Endodermal cell (in vitro differentiated cells): ENCODE measurements at regions not wholly inside any gene's neighbourhood (a gene's known extent, or its start where the extent isn't known, plus 50 kb on each side); places are given as distances from the start of the nearest gene placed in this dataset.

ENCODE experiments used
- DNase-seq: peaks from one replicate; pipeline ENCODE4 v3.0.0-alpha.2; 2017
- H3K27ac ChIP-seq: 2 replicates; pipeline ENCODE4 v1.5.1; 2013; ENCODE audit warnings: mild to moderate bottlenecking, low read depth, low read length, moderate library complexity
- H3K27me3 ChIP-seq: 2 replicates; pipeline ENCODE4 v1.6.1; 2013; ENCODE audit warnings: mild to moderate bottlenecking, low read length, moderate library complexity; ENCODE audit not compliant: insufficient read depth, control insufficient read depth, poor library complexity, severe bottlenecking
- H3K36me3 ChIP-seq: 2 replicates; pipeline ENCODE4 v1.7.0; 2013; ENCODE audit warnings: mild to moderate bottlenecking, low read length, moderate library complexity; ENCODE audit not compliant: control insufficient read depth, insufficient read depth
- H3K4me1 ChIP-seq: one replicate; pipeline ENCODE4 v1.7.0; 2013; ENCODE audit warnings: low read length; ENCODE audit not compliant: control insufficient read depth, insufficient read depth
- H3K4me3 ChIP-seq: 2 replicates; pipeline ENCODE4 v1.5.1; 2013; ENCODE audit warnings: mild to moderate bottlenecking, low read length, moderate library complexity
- H3K9ac ChIP-seq: 2 replicates; pipeline ENCODE4 v1.6.1; 2013; ENCODE audit warnings: mild to moderate bottlenecking, low read length, moderate library complexity; ENCODE audit not compliant: poor library complexity, severe bottlenecking; ENCODE audit errors: extremely low read depth
- H3K9me3 ChIP-seq: 2 replicates; pipeline ENCODE4 v1.6.1; 2013; ENCODE audit warnings: mild to moderate bottlenecking, low read length, moderate library complexity; ENCODE audit not compliant: control insufficient read depth
- H3K27ac Mint-ChIP-seq: 2 replicates; pipeline ENCODE4 v1.8.0; 2020; ENCODE audit warnings: mixed read lengths
- H3K27me3 Mint-ChIP-seq: 2 replicates; pipeline ENCODE4 v1.8.0; 2021; ENCODE audit warnings: mild to moderate bottlenecking, mixed read lengths; ENCODE audit not compliant: insufficient read depth
- H3K36me3 Mint-ChIP-seq: 2 replicates; pipeline ENCODE4 v1.8.0; 2020; ENCODE audit warnings: low read depth, mixed read lengths
- H3K4me1 Mint-ChIP-seq: 2 replicates; pipeline ENCODE4 v1.8.0; 2020; ENCODE audit warnings: mixed read lengths
- H3K4me3 Mint-ChIP-seq: 2 replicates; pipeline ENCODE4 v1.8.0; 2020; ENCODE audit warnings: mild to moderate bottlenecking, moderate library complexity, mixed read lengths
- H3K9me3 Mint-ChIP-seq: 2 replicates; pipeline ENCODE4 v1.8.0; 2020; ENCODE audit warnings: mild to moderate bottlenecking, mixed read lengths
- WGBS, 2 experiments: methylation state at CpG; one replicate each; pipeline versions ENCODE4 v1.1.5 to v1.1.7; 2013; ENCODE audit warnings: missing lambda C conversion rate in 2 of 2, mixed read lengths in 1 of 2; ENCODE audit not compliant: insufficient coverage in 1 of 2, insufficient read length in 1 of 2; 5-methylcytosine and 5-hydroxymethylcytosine counted together
- TF ChIP-seq, protein P1 (sequence below): fragments of 200-600 bp; sonication (generic); conservative IDR thresholded peaks from 2 replicates; pipeline ENCODE4 v1.5.0; 2021; ENCODE audit warnings: antibody characterized with exemption, mild to moderate bottlenecking

DNA sequence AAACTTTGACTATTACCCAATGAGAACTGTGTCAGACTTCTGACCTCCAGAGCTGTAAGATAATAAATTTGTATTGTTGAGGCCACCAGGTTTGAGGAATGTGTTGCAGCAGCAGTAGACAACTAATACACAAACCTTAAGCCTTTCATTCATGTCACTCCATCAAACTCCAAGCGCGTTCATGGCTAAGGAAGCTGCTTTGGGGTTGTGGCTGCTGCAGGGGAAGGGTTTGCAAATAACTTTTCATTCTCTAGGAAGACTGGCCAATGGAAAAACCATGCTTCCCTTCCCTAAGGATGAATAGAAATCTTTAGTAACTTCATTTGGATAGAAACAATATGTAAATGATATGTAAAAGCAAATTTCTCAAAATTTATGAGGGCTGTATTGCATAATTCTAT lies 170.4 kb downstream of the RHOU start:
- DNase-seq, result no peak
- Mint-ChIP-seq H3K4me3 (no peak overlapping the region), H3K9me3 (no peaks in the 10 kb centered on the region), H3K27ac (no peak overlapping the region), H3K36me3 (no peaks in the 10 kb centered on the region), H3K27me3 (no peaks in the 10 kb centered on the region), H3K4me1 (peaks cover 18% of the 10 kb centered on the region)
- no peaks in the 10 kb centered on the region for H3K27me3 ChIP-seq
- no peaks in the 10 kb centered on the region for H3K4me1 ChIP-seq
- no peak overlapping the region for H3K27ac ChIP-seq
- H3K36me3 ChIP-seq, result no peaks in the 10 kb centered on the region
- TF ChIP-seq, protein P1, sequence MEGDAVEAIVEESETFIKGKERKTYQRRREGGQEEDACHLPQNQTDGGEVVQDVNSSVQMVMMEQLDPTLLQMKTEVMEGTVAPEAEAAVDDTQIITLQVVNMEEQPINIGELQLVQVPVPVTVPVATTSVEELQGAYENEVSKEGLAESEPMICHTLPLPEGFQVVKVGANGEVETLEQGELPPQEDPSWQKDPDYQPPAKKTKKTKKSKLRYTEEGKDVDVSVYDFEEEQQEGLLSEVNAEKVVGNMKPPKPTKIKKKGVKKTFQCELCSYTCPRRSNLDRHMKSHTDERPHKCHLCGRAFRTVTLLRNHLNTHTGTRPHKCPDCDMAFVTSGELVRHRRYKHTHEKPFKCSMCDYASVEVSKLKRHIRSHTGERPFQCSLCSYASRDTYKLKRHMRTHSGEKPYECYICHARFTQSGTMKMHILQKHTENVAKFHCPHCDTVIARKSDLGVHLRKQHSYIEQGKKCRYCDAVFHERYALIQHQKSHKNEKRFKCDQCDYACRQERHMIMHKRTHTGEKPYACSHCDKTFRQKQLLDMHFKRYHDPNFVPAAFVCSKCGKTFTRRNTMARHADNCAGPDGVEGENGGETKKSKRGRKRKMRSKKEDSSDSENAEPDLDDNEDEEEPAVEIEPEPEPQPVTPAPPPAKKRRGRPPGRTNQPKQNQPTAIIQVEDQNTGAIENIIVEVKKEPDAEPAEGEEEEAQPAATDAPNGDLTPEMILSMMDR, result no peak
- 93% methylated on average over 2 of the region's 2 CpGs; no CpG with 5 or more reads in 1 of the 2 experiments for WGBS, 2 experiments
- H3K9ac ChIP-seq, result no peak overlapping the region
- H3K9me3 ChIP-seq, result no peaks in the 10 kb centered on the region
- H3K4me3 ChIP-seq, result no peak overlapping the region

- Histone ChIP-seq H3K4me3 (no peak overlapping the region), H3K27me3 (no peaks in the 10 kb centered on the region), H3K36me3 (no peaks in the 10 kb centered on the region), H3K27ac (no peak overlapping the region), H3K4me1 (no peaks in the 10 kb centered on the region), H3K9me3 (no peaks in the 10 kb centered on the region), H3K9ac (no peak overlapping the region)
- no peak for DNase-seq
- no peaks in the 10 kb centered on the region for H3K9me3 Mint-ChIP-seq
- no peak overlapping the region for H3K4me3 Mint-ChIP-seq
- WGBS, 2 experiments, result 94 to 96% methylated on average over 7 to 10 of the region's 10 CpGs
- H3K36me3 Mint-ChIP-seq, result no peaks in the 10 kb centered on the region
- TF ChIP-seq, protein P1, result no peak
- H3K27ac Mint-ChIP-seq, result no peak overlapping the region
- H3K4me1 Mint-ChIP-seq, result peaks cover 17% of the 10 kb centered on the region
- H3K27me3 Mint-ChIP-seq, result no peaks in the 10 kb centered on the region
Observed at GRCh38 chr1:228906223-228906860, 171.1 kb downstream of the RHOU start.

DNA sequence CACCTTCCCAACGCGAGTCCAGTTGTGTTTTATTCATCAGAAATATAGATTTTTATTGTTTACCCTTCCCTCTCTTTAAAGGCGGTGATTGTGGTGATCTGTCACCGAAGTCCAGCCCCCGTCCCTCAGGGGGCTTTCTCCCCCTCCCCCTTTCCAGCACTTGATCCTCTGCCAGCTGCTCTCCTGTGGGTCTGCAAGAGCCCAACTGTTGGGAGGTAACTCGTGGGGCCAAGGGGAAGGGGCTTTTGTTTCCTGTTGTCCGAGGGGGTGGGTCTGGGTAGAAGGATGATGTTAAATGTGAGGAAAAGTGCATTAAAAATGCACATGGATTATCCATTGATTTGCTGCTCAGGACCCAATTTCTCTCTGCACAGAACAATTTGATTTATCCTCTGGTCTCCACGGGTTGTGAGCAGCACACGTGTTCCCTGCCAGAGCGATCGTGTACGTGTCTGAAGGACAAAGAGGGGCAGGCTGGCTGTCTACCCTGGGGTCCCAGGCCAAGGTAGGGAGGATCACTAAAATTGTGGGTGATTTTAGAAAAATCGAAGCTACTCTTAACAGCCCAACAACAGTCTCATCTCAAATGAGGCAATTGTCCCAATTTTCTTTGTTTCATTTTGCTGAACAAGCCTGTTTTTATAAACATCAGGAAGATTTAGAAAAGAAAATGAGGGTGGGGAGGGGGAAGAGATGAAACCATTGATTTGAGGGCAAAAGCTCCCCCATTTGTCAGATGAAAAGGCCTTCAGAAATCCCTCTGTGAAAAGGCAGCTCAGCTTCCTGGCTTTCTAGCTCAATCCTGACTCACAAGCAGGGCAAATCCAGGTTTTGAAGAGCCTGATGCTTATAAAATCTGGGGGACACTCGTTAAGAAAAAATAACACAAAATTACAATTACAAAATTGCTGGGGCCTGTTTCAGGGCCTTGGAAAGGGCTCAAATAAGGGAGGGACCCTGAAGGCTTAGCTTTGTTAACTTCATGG lies 176.2 kb downstream of the RHOU start:
- Histone ChIP-seq H3K9ac (no peak overlapping the region), H3K9me3 (peaks cover 11% of the 10 kb centered on the region), H3K27ac (peak overlapping the region; percentile 78), H3K36me3 (no peaks in the 10 kb centered on the region), H3K27me3 (peaks cover 18% of the 10 kb centered on the region), H3K4me3 (no peak overlapping the region), H3K4me1 (no peaks in the 10 kb centered on the region)
- no peak overlapping the region for H3K4me3 Mint-ChIP-seq
- H3K9me3 Mint-ChIP-seq, result peaks cover 6% of the 10 kb centered on the region
- peaks cover 16% of the 10 kb centered on the region for H3K4me1 Mint-ChIP-seq
- DNase-seq, result peak; percentile 47
- H3K27me3 Mint-ChIP-seq, result peaks cover 5% of the 10 kb centered on the region
- WGBS, 2 experiments, result 34 to 69% methylated on average over 3 to 14 of the region's 14 CpGs
- H3K36me3 Mint-ChIP-seq, result peaks cover 2% of the 10 kb centered on the region
- H3K27ac Mint-ChIP-seq, result no peak overlapping the region
- TF ChIP-seq, protein P1, result no peak
